HG03457 (cell line): ENCODE measurements at regions not wholly inside any gene's neighbourhood (a gene's known extent, or its start where the extent isn't known, plus 50 kb on each side); places are given as distances from the start of the nearest gene placed in this dataset.

Source experiments
- ATAC-seq: cut with Tn5 transposase; IDR thresholded peaks from one replicate; pipeline ENCODE4 v1.9.1; 2021; ENCODE audit warnings: moderate number of reproducible peaks; ENCODE audit not compliant: unreplicated experiment

DNA sequence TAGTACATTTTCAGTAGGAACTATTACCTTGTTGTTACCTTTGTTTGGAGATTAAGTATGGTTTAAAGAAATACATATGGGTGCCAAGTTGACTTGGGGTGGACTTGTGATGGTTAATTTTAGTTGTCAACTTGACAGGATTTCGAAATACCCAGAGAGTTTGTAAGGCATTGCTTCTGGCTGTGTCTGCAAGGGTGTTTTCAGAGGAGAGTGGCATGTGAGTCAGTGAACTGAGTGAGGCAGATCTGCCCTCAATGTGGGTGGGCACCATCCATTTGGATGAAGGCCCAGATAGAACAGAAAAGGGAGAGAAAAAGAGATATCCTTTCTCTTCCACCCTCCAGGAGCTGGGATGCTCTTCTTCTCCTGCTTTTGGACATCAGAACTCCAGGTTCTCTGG, 315.5 kb downstream of the GPATCH2 start:
- ATAC-seq, result no peak

DNA sequence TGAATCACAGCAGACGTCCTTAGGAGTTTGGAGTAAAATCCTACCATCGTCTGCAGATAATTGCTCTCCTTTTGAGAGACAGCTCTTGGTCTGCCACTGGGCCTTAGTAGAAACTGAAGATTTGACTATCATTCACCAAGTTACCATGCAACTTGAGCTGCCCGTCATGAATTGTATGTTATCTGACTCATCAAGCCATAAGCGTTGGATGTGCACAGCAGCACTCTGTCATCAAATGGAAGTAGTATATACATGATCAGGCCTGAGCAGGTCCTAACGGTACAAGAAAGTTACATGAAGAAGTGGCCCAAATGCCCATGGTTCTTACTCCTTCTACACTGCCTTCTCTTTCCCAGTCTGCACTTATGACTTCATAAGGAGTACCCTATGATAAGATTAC, 317.8 kb downstream of the GPATCH2 start:
- ATAC-seq, result no peak

- ATAC-seq, result no peak
Observed at GRCh38 chr1:217311766-217312165, 319.1 kb downstream of the GPATCH2 start.

DNA sequence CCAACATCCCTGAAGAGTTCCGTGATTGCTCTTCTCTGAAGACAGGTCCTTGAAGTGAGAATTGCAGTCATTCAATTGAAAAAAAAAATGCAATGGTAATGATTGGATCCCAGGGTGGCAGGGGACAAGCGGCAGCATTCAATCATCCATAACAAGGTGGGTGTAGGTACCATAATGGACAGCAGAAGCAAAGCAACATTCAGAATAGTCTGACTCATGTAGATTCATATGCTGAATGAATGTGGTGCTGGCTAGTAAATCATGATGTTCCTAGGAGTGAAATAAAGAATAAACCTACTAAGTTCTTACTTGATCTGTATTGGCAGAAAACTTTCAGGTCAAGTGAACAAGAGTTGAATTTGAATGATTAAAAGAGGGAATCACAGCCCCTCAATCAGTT, 319.6 kb downstream of the GPATCH2 start:
- no peak for ATAC-seq

- ATAC-seq, result no peak
Observed at GRCh38 chr1:217281332-217281731, 349.6 kb downstream of the GPATCH2 start.

DNA sequence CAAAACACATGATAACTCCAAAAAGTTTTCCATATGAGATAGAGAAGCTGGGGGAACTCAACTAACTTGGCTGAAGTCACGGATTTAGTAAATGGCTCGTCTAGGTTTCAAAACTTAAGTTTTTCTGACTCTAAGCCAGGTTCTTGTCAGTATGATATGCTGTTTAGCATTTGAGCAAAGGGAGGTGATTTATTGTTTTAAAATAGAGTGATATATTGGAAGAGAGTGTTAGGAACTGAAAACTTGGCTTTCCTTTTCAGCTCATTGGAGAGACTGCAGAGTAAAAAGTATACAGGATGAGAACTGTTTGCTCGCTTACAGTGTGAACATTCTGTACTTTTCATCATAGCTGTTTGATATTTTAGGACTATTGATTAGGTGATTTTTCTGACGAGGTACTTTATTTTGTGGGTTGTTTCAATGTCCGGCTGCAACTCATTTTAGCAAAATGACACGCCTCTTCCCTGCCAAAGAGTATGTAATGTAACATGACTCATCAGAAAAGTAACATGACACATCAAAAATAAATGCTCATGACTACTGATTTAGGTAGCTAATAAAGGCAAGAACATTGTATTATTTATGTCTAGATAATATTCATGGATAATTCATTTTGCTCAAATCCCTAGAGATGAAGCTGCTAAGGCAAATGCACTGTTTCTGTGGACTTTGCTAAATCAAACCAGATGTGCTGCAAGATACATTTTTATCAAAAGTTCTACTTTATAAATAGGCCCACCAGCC, 355.1 kb downstream of the GPATCH2 start:
- ATAC-seq, result no peak

DNA sequence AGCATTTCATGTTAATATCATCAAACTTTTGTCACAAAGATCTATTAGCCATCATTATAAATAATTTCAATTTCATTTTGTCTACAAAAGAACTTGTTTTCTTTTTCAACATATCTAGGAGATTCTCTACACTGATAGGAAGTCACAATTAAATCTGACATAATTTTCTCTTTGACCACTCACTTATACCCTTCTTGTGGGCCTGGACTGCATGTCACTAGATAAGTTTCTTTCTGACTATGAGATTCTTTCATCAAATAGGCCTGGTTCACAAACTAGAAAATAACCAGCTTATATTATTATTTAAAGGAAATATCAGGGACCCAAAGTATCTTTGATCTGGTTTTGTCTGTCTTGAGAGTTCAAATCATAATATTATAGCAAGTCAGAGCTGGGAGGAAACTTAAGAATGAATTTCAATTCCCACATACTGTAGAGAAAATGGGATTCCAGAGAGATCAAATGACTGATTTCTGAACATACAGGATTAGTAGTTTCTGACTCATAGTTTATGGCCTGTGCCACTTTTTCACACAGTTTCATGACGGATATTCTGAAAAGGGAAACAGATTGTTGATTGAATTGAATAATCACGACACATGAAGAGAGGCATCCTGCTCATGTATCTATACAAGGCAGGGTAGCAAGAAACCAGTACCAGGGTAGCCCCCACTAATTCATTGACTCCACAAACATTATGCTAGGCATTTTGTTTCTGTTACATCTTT, 355.8 kb downstream of the GPATCH2 start:
- ATAC-seq, result no peak

- no peak for ATAC-seq
Observed at GRCh38 chr1:217274416-217274815, 356.5 kb downstream of the GPATCH2 start.

DNA sequence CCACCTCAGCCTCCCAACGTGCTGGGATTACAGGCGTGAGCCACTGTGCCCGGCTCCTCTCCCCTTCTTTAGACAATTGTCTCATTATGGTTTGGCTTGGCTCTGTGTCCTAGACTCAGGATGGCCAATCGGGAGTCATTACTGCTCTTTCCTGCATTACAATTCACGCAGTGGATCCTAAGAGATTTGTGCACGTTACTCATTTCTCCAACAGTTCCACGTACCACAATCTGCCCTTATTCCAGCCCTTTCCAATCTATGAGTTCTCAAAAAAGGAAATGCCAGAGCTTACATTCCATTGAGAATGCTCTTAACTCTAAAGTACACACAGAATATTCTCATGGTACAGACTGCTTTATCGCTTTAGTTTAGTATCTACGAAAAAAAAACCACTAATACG, 357.0 kb downstream of the GPATCH2 start:
- ATAC-seq, result no peak

DNA sequence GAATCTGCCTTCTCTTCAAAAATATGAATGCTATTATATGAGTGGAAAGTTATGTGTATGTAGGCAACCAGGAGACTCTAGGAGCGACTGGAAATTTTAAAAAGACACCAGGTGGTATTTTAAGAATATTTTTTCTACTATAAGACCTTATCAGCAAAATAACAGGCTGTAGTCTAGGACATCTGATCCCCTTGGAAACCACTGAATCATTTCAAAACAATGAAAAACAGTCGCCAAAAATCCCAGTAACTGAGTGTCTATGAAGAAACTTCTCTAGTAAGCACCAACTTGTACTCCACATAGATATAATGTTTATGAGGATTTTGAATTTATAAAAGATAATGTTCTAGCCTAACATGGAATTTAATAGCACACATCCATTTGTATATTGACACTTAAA, 358.5 kb downstream of the GPATCH2 start:
- no peak for ATAC-seq

- no peak for ATAC-seq
Observed at GRCh38 chr1:217270101-217270500, 360.8 kb downstream of the GPATCH2 start.

DNA sequence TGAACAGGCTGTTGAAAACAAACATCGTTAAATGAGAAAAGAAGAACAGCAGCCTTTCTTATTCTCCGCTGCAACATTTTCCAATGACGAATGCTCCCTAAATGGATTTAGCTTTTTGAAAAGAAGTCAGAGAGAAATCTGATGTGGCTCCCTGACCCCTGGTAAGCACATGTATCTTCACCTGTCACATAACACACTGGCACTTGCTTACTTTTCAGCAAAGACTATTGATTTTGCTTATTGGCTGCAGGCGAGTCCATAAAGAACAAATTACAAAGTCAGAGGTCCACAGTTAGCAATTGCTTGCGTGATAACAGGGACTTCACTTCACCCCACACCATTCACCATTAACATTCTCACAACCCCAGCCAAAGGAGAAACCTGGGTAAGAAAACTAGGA, 362.8 kb downstream of the GPATCH2 start:
- no peak for ATAC-seq

GRCh38 chr1:217261636-217262035, 369.3 kb downstream of the GPATCH2 start:
- no peak for ATAC-seq

DNA sequence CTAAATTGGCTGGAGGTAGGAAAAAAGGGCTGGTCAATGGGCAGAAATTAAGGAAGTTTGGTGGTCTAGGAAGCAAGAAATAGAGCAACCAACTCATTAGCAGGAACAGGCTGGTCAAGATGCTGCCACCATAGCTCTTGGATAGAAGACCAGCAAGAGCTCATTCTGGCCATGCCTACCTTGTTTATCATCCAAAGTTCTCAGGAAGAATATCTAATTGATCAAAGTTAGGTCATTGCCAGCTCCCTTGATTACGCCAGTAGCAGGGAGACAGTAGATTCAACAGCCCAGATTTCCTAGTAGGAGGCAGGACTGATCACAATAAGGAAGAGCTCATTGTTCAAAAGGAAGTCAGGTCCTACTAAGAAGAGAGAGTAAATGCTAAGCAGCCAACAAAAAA, 370.2 kb downstream of the GPATCH2 start:
- ATAC-seq, result no peak

DNA sequence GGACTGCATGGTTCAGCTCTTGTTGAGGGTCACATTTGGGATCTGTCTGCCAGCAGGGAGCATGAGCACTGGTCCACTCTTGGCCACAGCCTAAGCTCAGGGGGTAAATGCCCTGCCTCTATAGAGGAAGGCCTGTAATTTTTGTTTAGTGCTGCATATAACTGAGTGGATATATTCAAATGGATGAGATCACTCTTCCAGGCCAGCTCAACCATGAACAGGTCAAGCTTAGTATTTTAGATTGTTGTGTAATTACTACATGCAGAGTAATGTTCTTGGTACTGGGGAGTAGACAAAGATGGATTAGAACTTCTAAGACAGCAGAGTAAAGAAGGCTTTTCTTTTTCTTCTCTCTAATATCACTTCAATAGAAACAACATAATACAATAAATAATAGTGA, 376.9 kb downstream of the GPATCH2 start:
- ATAC-seq, result no peak

- ATAC-seq, result no peak
Observed at GRCh38 chr1:217253351-217253750, 377.5 kb downstream of the GPATCH2 start.

DNA sequence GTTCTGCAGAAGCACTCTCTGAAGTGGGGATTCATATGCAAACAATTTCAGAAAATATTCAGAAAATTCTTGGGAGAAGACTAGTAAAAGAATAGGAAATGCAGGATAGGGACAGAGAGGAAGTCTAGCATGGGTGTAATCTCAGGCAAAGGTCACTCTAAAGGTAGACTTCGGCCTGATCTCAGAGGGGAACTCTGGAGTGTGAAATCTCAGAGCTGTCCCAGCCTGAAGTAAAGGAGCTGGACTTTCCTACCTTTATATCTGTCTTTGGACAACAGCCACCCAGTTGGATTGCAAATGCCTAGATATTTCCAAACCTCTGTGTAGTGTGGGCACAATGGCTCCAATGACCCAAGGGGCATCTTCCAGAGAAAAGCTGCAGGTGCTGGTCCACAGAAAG, 379.8 kb downstream of the GPATCH2 start:
- no peak for ATAC-seq

GRCh38 chr1:217249857-217250256, 381.0 kb downstream of the GPATCH2 start:
- ATAC-seq, result no peak

- ATAC-seq, result no peak
Observed at GRCh38 chr1:217244971-217245370, 385.9 kb downstream of the GPATCH2 start.

DNA sequence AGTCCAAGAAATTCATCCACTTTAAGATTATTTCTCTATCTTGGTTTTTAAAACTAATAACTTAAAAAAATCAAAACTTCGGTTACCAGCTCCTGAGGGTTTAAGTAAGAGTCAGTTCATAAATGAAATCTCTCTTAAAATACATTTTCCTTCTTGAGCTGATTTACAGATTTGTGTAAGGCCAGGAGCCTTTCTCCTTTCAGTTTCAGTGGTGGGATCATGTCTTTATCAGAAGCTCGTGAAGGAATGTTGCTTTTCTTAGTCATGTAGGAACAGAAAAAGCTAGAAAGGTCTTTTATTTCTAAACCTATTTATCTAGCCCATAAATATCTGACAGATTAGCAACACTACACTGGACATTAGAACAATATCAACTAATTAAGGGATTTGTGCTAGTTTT, 390.2 kb downstream of the GPATCH2 start:
- no peak for ATAC-seq

- no peak for ATAC-seq
Observed at GRCh38 chr1:217238945-217239344, 391.9 kb downstream of the GPATCH2 start.

- ATAC-seq, result no peak
Observed at GRCh38 chr1:217230412-217230811, 400.5 kb downstream of the GPATCH2 start.

DNA sequence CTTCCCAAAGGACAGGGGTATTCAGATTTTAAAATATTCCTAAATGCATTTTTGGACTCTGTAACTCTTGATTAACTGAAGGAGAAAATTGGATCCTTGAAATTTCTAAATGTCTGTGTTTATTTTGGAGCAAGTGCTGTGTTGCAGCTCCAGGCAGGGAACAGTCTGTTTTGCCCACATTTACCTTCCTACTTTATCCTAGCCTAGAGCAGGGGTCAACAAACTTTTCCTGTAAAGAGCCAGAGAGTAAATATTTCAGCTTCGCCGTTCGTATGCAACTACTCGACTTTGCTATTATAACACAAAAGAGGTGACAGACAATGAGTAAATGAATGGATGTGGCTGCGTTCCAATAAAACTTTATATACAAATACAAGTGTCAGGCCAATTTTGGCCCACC, 402.2 kb downstream of the GPATCH2 start:
- no peak for ATAC-seq
